Liver (tissue), 3 donors: ENCODE measurements at regions not wholly inside any gene's neighbourhood (a gene's known extent, or its start where the extent isn't known, plus 50 kb on each side); places are given as distances from the start of the nearest gene placed in this dataset.

Experiments used
- HNF4A ChIP-seq, 2 donors: conservative IDR thresholded peaks; 2 replicates each; pipeline ENCODE4 v1.6.1; 2016; ENCODE audit warnings: antibody characterized with exemption in 2 of 2, mild to moderate bottlenecking in 2 of 2
- TF ChIP-seq, protein P1 (sequence below): fragments of 150-350 bp; IDR thresholded peaks from 2 replicates; pipeline ENCODE4 v1.5.1; 2017; ENCODE audit warnings: improper control_type of control experiment, low read depth, low read length; ENCODE audit not compliant: missing input control
- donor health status: healthy.
- donor health status: healthy.

DNA sequence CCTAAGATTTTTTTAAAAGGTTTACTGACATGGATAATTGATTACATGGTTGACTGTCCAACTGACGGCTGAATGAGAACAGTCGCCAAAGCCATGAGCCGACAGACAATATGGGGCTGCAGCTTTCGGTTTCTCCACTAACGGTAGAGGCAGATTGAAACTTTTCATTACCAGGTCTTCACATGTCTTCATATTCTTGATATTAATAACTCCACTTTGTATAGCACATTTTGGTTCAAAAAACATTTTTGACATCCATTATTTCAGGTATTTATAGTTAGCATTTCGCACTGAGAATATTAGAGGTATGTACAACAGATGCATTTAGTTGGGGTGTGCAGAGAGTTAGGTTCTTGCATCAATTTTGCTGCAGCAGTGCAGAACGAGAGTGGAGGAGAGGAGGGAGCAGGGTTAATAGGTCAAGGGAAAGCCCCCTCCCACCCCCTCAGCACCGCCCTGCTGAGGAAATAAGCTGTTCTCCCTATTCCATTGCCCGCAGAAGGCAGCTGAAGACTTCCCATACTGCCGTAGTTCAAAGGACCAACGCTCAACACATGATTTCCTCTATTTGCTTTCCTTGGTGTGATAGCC, 73.6 kb upstream of the ADTRP start:
- TF ChIP-seq, protein P1, sequence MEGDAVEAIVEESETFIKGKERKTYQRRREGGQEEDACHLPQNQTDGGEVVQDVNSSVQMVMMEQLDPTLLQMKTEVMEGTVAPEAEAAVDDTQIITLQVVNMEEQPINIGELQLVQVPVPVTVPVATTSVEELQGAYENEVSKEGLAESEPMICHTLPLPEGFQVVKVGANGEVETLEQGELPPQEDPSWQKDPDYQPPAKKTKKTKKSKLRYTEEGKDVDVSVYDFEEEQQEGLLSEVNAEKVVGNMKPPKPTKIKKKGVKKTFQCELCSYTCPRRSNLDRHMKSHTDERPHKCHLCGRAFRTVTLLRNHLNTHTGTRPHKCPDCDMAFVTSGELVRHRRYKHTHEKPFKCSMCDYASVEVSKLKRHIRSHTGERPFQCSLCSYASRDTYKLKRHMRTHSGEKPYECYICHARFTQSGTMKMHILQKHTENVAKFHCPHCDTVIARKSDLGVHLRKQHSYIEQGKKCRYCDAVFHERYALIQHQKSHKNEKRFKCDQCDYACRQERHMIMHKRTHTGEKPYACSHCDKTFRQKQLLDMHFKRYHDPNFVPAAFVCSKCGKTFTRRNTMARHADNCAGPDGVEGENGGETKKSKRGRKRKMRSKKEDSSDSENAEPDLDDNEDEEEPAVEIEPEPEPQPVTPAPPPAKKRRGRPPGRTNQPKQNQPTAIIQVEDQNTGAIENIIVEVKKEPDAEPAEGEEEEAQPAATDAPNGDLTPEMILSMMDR: no peak
- TF ChIP-seq HNF4A (conservative IDR thresholded peaks at IDR 0.05): no peak
